MM.1S (cell line): ENCODE measurements at regions not wholly inside any gene's neighbourhood (a gene's known extent, or its start where the extent isn't known, plus 50 kb on each side); places are given as distances from the start of the nearest gene placed in this dataset.

ENCODE experiments used
- CTCF ChIP-seq: fragments of 300-600 bp; sonication (generic); IDR thresholded peaks from 2 replicates; pipeline ENCODE4 v1.5.1; 2016; ENCODE audit warnings: antibody characterized with exemption, low read length, mixed read lengths
- EZH2 ChIP-seq: fragments of 300-600 bp; sonication (generic); optimal IDR thresholded peaks from 2 replicates; pipeline ENCODE3; 2017; ENCODE audit warnings: low read depth, mild to moderate bottlenecking, antibody characterized with exemption, low read length, mixed read lengths
- EZH2phosphoT487 ChIP-seq: fragments of 300-600 bp; sonication (generic); IDR thresholded peaks from 2 replicates; pipeline ENCODE4 v1.6.1; 2018; ENCODE audit warnings: antibody characterized with exemption, low read length

GRCh38 chr12:18168016-18168415 is 78.0 kb upstream of the RERGL start:
- TF ChIP-seq CTCF (no peak), EZH2 (no peak), EZH2phosphoT487 (no peak)
